ENCODE measurements at regions not wholly inside any gene's neighbourhood (a gene's known extent, or its start where the extent isn't known, plus 50 kb on each side); places are given as distances from the start of the nearest gene placed in this dataset.

DNA sequence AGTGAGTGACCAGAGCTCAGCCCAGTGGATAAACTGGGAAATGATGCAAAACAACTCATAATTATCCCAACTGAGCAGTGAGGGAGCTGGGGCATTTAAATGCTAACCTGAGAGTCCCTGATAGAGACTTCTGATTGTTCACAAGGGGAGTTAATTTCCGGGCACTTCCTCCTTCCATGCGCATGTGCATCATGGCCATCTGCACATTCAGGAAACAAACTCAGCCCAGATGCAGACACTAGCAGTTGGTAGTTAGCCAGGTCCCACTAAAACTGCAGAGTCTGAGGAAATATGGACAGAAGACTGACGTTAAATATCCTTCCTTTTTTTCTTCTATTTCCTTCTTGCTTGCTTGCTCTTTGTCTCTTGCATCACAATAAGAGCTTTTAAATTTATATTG lies 852.1 kb upstream of the LRRC4C start:
- Histone ChIP-seq H3K4me3 (ENCODE audit: low read length) (no peak overlapping the region), H3K36me3 (ENCODE audit: control insufficient read depth, insufficient read depth, low read length, severe bottlenecking) (no peaks in the 10 kb centered on the region), H3K27me3 (replicated peaks; ENCODE audit: control insufficient read depth, insufficient read depth, low read length) (no peaks in the 10 kb centered on the region), H3K4me1 (ENCODE audit: control insufficient read depth, insufficient read depth, low read length) (no peaks in the 10 kb centered on the region), H3K9ac (ENCODE audit: low read length) (no peak overlapping the region), H3K9me3 (ENCODE audit: control insufficient read depth, low read length) (no peaks in the 10 kb centered on the region)
- DNase-seq (ENCODE audit: low read depth) = no peak

DNA sequence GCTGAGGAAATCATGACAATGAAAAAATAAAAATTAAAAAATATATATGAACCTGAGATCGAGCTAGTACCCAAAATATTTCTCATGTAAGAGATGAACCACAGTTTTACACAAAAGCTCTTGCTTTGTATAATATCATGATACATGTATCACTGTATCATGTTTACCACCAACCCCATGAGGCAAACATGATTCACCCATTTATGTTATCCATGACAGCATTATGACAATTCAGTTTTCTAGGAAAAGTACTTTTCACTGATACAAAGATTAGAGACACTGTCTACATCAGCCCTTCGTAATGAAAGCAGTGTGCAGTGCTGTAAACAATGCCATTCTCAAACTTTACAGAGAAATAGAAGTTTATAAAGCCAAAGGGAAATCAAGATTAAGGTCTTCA lies 852.5 kb upstream of the LRRC4C start:
- Histone ChIP-seq H3K36me3 (ENCODE audit: control insufficient read depth, insufficient read depth, low read length, severe bottlenecking) (no peaks in the 10 kb centered on the region), H3K4me1 (ENCODE audit: control insufficient read depth, insufficient read depth, low read length) (no peaks in the 10 kb centered on the region), H3K27me3 (replicated peaks; ENCODE audit: control insufficient read depth, insufficient read depth, low read length) (no peaks in the 10 kb centered on the region), H3K4me3 (ENCODE audit: low read length) (no peak overlapping the region), H3K9me3 (ENCODE audit: control insufficient read depth, low read length) (no peaks in the 10 kb centered on the region), H3K9ac (ENCODE audit: low read length) (no peak overlapping the region)
- DNase-seq (ENCODE audit: low read depth) = no peak

DNA sequence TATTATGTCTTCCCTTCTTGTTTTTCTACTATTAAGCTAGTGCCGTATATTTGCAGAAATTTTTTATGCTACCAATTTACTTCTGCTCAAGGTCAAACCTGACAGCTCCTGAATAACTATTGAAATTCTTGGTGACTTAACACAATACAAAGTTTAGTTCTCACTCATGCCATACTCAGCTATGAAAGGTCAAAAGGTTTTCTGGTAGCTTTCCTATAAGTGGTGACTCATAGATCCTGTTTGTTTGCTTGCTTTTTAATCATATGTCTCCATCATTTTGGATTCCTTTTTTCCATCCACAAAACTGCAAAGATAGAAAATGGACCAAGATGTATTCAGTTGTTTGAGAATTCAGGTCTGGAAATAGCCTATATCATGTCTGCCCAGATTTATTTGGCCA lies 855.8 kb upstream of the LRRC4C start:
- Histone ChIP-seq H3K9ac (ENCODE audit: low read length) (no peak overlapping the region), H3K36me3 (ENCODE audit: control insufficient read depth, insufficient read depth, low read length, severe bottlenecking) (no peaks in the 10 kb centered on the region)
- DNase-seq (ENCODE audit: low read depth) = no peak

DNA sequence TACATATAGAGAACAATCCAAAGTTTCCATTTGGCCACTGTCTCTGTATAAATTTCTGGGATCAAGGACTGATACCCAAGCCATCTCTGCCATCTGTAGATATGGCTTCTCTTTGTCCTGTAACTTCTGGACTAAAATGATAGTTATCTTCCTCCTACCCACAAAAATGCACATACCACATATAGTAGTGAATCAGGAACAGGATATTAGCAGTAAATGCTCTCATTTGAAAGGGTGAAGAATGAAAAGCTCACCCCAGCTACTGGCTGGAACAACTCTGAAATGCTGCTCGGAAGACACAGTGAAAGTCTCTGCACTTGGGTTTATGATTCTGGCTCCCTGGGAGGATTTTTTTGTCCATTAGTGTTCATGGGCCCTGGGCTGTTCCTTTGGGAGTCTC lies 856.4 kb upstream of the LRRC4C start:
- no peak overlapping the region for H3K4me3 ChIP-seq (ENCODE audit: low read length)
- peaks cover 8% of the 10 kb centered on the region for H3K4me1 ChIP-seq (ENCODE audit: control insufficient read depth, insufficient read depth, low read length)
- H3K9ac ChIP-seq (ENCODE audit: low read length) = no peak overlapping the region
- no peaks in the 10 kb centered on the region for H3K36me3 ChIP-seq (ENCODE audit: control insufficient read depth, insufficient read depth, low read length, severe bottlenecking)
- no peaks in the 10 kb centered on the region for H3K27me3 ChIP-seq (replicated peaks; ENCODE audit: control insufficient read depth, insufficient read depth, low read length)
- no peak for DNase-seq (ENCODE audit: low read depth)
- no peaks in the 10 kb centered on the region for H3K9me3 ChIP-seq (ENCODE audit: control insufficient read depth, low read length)

More for the DNA sequence above, 855.8 kb upstream of the LRRC4C start:
- H3K27me3 ChIP-seq (replicated peaks; ENCODE audit: control insufficient read depth, insufficient read depth, low read length) = no peaks in the 10 kb centered on the region
- H3K4me1 ChIP-seq (ENCODE audit: control insufficient read depth, insufficient read depth, low read length) = peaks cover 7% of the 10 kb centered on the region
- no peak overlapping the region for H3K4me3 ChIP-seq (ENCODE audit: low read length)
- no peaks in the 10 kb centered on the region for H3K9me3 ChIP-seq (ENCODE audit: control insufficient read depth, low read length)

DNA sequence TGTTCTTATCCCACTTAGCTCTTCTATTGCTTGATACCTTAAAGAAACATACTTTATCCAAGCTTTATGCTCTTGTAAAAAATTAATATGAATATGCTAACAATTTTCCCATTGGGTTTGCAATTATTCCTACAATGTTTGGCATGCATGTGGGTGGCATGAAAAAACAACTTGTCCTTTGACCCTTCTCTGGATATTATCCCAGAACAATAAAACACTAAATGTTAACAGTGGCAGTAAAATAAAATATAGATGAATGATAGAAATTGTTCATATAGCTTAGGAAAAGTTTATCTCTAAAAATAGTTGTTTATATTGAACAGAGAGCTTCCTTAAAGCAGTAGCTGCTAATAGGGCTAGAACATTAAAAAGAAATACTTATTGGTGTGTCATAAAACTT lies 860.5 kb upstream of the LRRC4C start:
- no peak for DNase-seq (ENCODE audit: low read depth)
- H3K4me3 ChIP-seq (ENCODE audit: low read length) = no peak overlapping the region
- no peaks in the 10 kb centered on the region for H3K27me3 ChIP-seq (replicated peaks; ENCODE audit: control insufficient read depth, insufficient read depth, low read length)
- H3K9me3 ChIP-seq (ENCODE audit: control insufficient read depth, low read length) = no peaks in the 10 kb centered on the region
- no peak overlapping the region for H3K9ac ChIP-seq (ENCODE audit: low read length)
- peaks cover 8% of the 10 kb centered on the region for H3K4me1 ChIP-seq (ENCODE audit: control insufficient read depth, insufficient read depth, low read length)
- no peaks in the 10 kb centered on the region for H3K36me3 ChIP-seq (ENCODE audit: control insufficient read depth, insufficient read depth, low read length, severe bottlenecking)

DNA sequence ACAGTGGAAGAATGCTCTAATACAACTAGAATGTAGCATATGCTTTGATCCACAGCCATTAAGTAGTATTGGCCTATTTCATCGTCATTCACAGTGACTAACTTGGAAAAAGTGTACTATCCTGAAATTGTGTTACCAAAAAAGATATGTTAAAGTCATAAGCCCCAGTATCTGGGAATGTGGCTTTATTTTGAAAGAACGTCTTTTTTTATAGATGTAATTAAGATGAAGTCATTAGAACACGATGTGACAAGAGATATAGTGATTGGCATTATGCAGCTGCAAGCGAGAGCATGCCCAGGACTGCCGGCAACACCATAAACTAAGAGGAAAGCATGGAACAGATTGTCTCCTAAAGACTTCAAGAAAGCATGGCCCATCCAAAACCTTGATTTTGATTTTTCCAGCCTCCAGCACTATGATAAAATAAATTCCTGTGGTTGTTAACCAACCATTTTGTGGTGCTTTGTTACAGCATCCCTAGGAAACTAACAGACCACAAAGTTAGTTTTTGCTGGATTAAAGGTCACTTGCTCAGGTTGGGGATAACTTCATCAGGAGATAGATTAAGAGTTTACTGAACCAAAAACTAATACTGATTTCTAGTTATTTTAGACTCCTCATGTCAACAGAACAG lies 870.6 kb upstream of the LRRC4C start:
- Histone ChIP-seq H3K9ac (ENCODE audit: low read length) (no peak overlapping the region), H3K27me3 (replicated peaks; ENCODE audit: control insufficient read depth, insufficient read depth, low read length) (no peaks in the 10 kb centered on the region), H3K36me3 (ENCODE audit: control insufficient read depth, insufficient read depth, low read length, severe bottlenecking) (no peaks in the 10 kb centered on the region), H3K4me3 (ENCODE audit: low read length) (no peak overlapping the region), H3K9me3 (ENCODE audit: control insufficient read depth, low read length) (no peaks in the 10 kb centered on the region), H3K4me1 (ENCODE audit: control insufficient read depth, insufficient read depth, low read length) (no peaks in the 10 kb centered on the region)
- DNase-seq (ENCODE audit: low read depth) = no peak

DNA sequence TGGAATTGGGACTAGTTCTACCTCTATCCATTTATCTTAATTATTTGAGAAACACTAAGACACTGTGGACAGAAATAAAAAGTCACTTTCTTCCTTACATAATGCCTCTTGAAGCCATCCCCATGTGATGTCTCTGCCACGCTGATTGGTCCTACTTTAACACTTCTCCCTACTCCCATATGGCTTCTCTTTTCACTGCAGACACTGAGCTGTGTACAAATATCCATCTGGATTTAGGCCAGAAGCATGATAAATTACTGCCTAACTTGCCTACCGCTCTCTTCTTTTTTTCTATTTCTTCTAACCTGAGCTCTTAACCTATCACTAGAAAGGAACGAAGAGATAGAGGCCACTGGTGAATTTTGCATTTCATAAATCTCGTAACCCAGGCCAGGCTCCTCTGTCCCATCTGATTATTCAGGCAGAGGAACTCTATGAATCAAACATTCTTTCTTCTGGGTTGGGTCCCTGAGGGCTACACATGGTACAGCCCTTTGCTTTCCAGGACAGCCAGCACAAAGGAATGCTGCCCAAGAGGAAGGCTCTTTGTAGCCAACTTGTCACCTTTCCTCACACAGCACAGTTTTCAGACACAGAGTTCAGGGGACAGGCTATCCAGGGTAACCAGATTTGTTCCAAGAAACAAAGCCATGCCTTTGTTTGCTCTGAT lies 878.5 kb upstream of the LRRC4C start:
- no peaks in the 10 kb centered on the region for H3K27me3 ChIP-seq (replicated peaks; ENCODE audit: control insufficient read depth, insufficient read depth, low read length)
- no peaks in the 10 kb centered on the region for H3K4me1 ChIP-seq (ENCODE audit: control insufficient read depth, insufficient read depth, low read length)
- no peak for DNase-seq (ENCODE audit: low read depth)
- H3K4me3 ChIP-seq (ENCODE audit: low read length) = no peak overlapping the region
- no peak overlapping the region for H3K9ac ChIP-seq (ENCODE audit: low read length)
- no peaks in the 10 kb centered on the region for H3K36me3 ChIP-seq (ENCODE audit: control insufficient read depth, insufficient read depth, low read length, severe bottlenecking)
- H3K9me3 ChIP-seq (ENCODE audit: control insufficient read depth, low read length) = peaks cover 10% of the 10 kb centered on the region

DNA sequence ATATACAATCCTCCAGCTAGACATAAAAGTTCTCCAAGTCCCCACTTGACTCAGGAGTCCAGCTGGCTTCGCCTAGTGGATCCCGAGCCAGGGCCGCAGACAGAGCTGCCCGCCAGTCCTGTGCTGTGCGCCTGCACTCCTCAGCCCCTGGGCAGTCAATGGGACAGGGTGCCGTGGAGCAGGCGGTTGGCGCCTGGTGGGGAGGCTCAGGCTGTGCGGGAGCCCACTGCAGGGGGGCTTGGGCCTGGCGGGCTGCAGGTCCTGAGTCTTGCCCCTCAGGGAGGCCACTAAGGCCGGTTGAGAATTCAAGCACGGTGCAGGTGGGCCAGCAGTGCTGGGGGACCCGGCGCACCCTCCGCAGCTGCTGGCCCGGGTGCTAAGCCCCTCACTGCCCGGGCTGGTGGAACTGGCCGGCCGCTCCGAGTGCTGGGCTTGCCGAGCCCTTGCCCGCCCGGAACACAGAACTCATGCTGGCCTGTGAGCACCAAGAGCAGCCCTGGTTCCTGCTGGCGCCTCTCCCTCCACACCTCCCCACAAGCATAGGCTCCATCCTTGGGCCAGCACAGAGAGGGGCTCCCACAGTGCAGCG lies 884.8 kb upstream of the LRRC4C start:
- DNase-seq (ENCODE audit: low read depth) = no peak
- H3K36me3 ChIP-seq (ENCODE audit: control insufficient read depth, insufficient read depth, low read length, severe bottlenecking) = no peaks in the 10 kb centered on the region
- no peaks in the 10 kb centered on the region for H3K27me3 ChIP-seq (replicated peaks; ENCODE audit: control insufficient read depth, insufficient read depth, low read length)
- H3K9ac ChIP-seq (ENCODE audit: low read length) = no peak overlapping the region
- peaks cover 10% of the 10 kb centered on the region for H3K9me3 ChIP-seq (ENCODE audit: control insufficient read depth, low read length)
- H3K4me1 ChIP-seq (ENCODE audit: control insufficient read depth, insufficient read depth, low read length) = no peaks in the 10 kb centered on the region
- no peak overlapping the region for H3K4me3 ChIP-seq (ENCODE audit: low read length)

DNA sequence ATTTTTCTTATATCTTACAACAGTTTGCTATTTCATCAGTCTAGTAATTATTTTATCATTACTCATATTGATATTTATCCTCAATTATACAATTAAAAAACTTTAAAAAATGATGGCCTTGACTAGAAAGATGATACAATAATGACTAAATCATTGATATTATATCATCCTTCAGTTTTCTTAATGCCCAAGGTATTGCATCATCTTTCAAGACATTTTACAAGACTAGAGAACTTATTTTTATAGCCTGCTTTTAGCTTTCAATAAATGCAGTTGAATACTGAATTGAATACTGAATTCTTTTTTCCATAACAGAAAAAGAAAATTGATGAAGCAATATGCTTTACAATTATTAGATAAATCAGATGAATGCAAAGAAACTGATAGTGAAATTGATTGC lies 886.5 kb upstream of the LRRC4C start:
- H3K36me3 ChIP-seq (ENCODE audit: control insufficient read depth, insufficient read depth, low read length, severe bottlenecking) = no peaks in the 10 kb centered on the region
- no peaks in the 10 kb centered on the region for H3K27me3 ChIP-seq (replicated peaks; ENCODE audit: control insufficient read depth, insufficient read depth, low read length)
- H3K9me3 ChIP-seq (ENCODE audit: control insufficient read depth, low read length) = no peaks in the 10 kb centered on the region
- H3K4me3 ChIP-seq (ENCODE audit: low read length) = no peak overlapping the region
- DNase-seq (ENCODE audit: low read depth) = no peak
- no peaks in the 10 kb centered on the region for H3K4me1 ChIP-seq (ENCODE audit: control insufficient read depth, insufficient read depth, low read length)
- H3K9ac ChIP-seq (ENCODE audit: low read length) = no peak overlapping the region

DNA sequence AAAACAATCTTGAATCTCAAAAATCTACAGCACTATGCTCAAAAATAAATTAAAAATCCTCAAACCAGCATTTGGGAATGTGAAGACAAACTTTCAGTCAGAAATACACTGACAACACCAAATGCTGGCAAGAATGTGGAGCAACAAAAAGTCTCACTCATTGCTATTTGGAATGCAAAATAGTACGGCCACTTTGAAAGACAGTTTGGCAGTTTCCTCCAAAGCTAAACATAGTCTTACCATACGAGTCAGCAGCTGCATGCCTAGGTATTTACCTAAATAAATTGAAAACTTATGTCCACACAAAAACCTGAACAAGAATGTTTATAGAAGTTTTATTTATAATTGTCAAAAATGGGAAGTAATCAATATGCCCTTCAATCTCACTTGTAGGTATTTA lies 904.2 kb upstream of the LRRC4C start:
- DNase-seq (ENCODE audit: low read depth) = no peak
- Histone ChIP-seq H3K4me3 (ENCODE audit: low read length) (no peak overlapping the region), H3K4me1 (ENCODE audit: control insufficient read depth, insufficient read depth, low read length) (no peaks in the 10 kb centered on the region)

DNA sequence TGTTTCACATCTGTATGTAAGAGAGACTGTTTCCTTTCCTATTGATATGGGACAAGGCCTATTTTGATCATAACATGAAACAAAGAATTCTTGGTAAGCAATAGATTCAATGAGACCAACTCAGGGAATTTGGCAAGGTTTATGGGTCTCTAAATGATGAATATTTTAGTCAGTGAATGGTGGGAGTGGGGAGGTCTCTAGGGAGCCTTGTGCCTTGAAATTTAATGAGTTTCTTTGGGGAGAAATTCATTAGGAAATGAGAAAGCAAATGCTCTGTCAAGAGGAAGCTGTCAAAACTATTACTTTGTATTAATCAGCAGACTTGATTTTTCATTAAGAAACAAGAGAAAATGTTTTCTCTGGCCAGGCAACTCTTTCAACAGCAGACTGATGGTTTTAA lies 921.7 kb upstream of the API5 start:
- Histone ChIP-seq H3K9ac (ENCODE audit: low read length) (no peak overlapping the region), H3K27me3 (replicated peaks; ENCODE audit: control insufficient read depth, insufficient read depth, low read length) (no peaks in the 10 kb centered on the region), H3K36me3 (ENCODE audit: control insufficient read depth, insufficient read depth, low read length, severe bottlenecking) (no peaks in the 10 kb centered on the region), H3K4me1 (ENCODE audit: control insufficient read depth, insufficient read depth, low read length) (no peaks in the 10 kb centered on the region), H3K4me3 (ENCODE audit: low read length) (no peak overlapping the region), H3K9me3 (ENCODE audit: control insufficient read depth, low read length) (no peaks in the 10 kb centered on the region)
- DNase-seq (ENCODE audit: low read depth) = no peak

More for the DNA sequence above, 904.2 kb upstream of the LRRC4C start:
- Histone ChIP-seq H3K9me3 (ENCODE audit: control insufficient read depth, low read length) (no peaks in the 10 kb centered on the region), H3K27me3 (replicated peaks; ENCODE audit: control insufficient read depth, insufficient read depth, low read length) (no peaks in the 10 kb centered on the region), H3K9ac (ENCODE audit: low read length) (no peak overlapping the region), H3K36me3 (ENCODE audit: control insufficient read depth, insufficient read depth, low read length, severe bottlenecking) (no peaks in the 10 kb centered on the region)
